Glomerular visceral epithelial cell (primary cell): ENCODE measurements at regions not wholly inside any gene's neighbourhood (a gene's known extent, or its start where the extent isn't known, plus 50 kb on each side); places are given as distances from the start of the nearest gene placed in this dataset.

ENCODE experiments used
- DNase-seq: peaks from one replicate; pipeline ENCODE4 v3.0.0-alpha.2; 2016; ENCODE audit errors: extremely low spot score

- DNase-seq: no peak
Observed at GRCh38 chr20:57079031-57080005, 187.1 kb downstream of the BMP7 start.

- no peak for DNase-seq
Observed at GRCh38 chr20:57080796-57081195, 185.6 kb downstream of the BMP7 start.

GRCh38 chr20:57082357-57082945, 184.0 kb downstream of the BMP7 start:
- DNase-seq: no peak

GRCh38 chr20:57083072-57083471, 183.4 kb downstream of the BMP7 start:
- DNase-seq: no peak

GRCh38 chr20:57086066-57086465, 180.4 kb downstream of the BMP7 start:
- no peak for DNase-seq

GRCh38 chr20:57087102-57087501, 179.3 kb downstream of the BMP7 start:
- no peak for DNase-seq

GRCh38 chr20:57087705-57088104, 178.7 kb downstream of the BMP7 start:
- DNase-seq: no peak

GRCh38 chr20:57088436-57088835, 178.0 kb downstream of the BMP7 start:
- DNase-seq: no peak

- DNase-seq: peak; percentile 59
Observed at GRCh38 chr20:57089699-57090144, 176.7 kb downstream of the BMP7 start.

- DNase-seq: no peak
Observed at GRCh38 chr20:57090590-57091560, 175.6 kb downstream of the BMP7 start.

GRCh38 chr20:57091748-57092111, 174.7 kb downstream of the BMP7 start:
- no peak for DNase-seq

- DNase-seq: peak; percentile 51
Observed at GRCh38 chr20:57092112-57092899, 174.1 kb downstream of the BMP7 start.

GRCh38 chr20:57092900-57093530, 173.4 kb downstream of the BMP7 start:
- DNase-seq: no peak

- no peak for DNase-seq
Observed at GRCh38 chr20:57093766-57094165, 172.7 kb downstream of the BMP7 start.

- DNase-seq: no peak
Observed at GRCh38 chr20:57094252-57094891, 172.1 kb downstream of the BMP7 start.

GRCh38 chr20:57094991-57095390, 171.4 kb downstream of the BMP7 start:
- DNase-seq: no peak

- no peak for DNase-seq
Observed at GRCh38 chr20:57095426-57095825, 171.0 kb downstream of the BMP7 start.

GRCh38 chr20:57097245-57097915, 169.1 kb downstream of the BMP7 start:
- no peak for DNase-seq

- no peak for DNase-seq
Observed at GRCh38 chr20:57102160-57102559, 164.3 kb downstream of the BMP7 start.

- no peak for DNase-seq
Observed at GRCh38 chr20:57102566-57102965, 163.9 kb downstream of the BMP7 start.
